HG03460 (cell line): ENCODE measurements at regions not wholly inside any gene's neighbourhood (a gene's known extent, or its start where the extent isn't known, plus 50 kb on each side); places are given as distances from the start of the nearest gene placed in this dataset.

Experiments used
- ATAC-seq: cut with Tn5 transposase; IDR thresholded peaks from one replicate; pipeline ENCODE4 v1.9.1; 2021; ENCODE audit not compliant: unreplicated experiment

GRCh38 chr9:88732128-88732527 lies 197.2 kb downstream of the NXNL2 start:
- ATAC-seq, result no peak

- no peak for ATAC-seq
These were observed 198.9 kb downstream of the NXNL2 start for GRCh38 chr9:88733651-88734421.

GRCh38 chr9:88734527-88734926 lies 199.5 kb downstream of the NXNL2 start:
- ATAC-seq, result no peak

GRCh38 chr9:88736136-88736637 lies 201.2 kb downstream of the NXNL2 start:
- ATAC-seq, result no peak

- ATAC-seq, result no peak
These were observed 202.1 kb downstream of the NXNL2 start for GRCh38 chr9:88737031-88737430.

- ATAC-seq, result no peak
These were observed 202.9 kb downstream of the NXNL2 start for GRCh38 chr9:88737876-88738275.

GRCh38 chr9:88738709-88739108 lies 203.7 kb downstream of the NXNL2 start:
- no peak for ATAC-seq

GRCh38 chr9:88739373-88739772 lies 204.4 kb downstream of the NXNL2 start:
- ATAC-seq, result no peak

GRCh38 chr9:88740844-88741243 lies 205.9 kb downstream of the NXNL2 start:
- no peak for ATAC-seq

GRCh38 chr9:88741335-88741734 lies 206.4 kb downstream of the NXNL2 start:
- ATAC-seq, result no peak

GRCh38 chr9:88742483-88742882 lies 207.5 kb downstream of the NXNL2 start:
- ATAC-seq, result no peak

- no peak for ATAC-seq
These were observed 207.9 kb downstream of the NXNL2 start for GRCh38 chr9:88742905-88743304.

- ATAC-seq, result no peak
These were observed 210.5 kb downstream of the NXNL2 start for GRCh38 chr9:88745276-88746001.

GRCh38 chr9:88746029-88746742 lies 211.2 kb downstream of the NXNL2 start:
- ATAC-seq, result no peak

- ATAC-seq, result no peak
These were observed 211.9 kb downstream of the NXNL2 start for GRCh38 chr9:88746743-88747398.

GRCh38 chr9:88747768-88748167 lies 212.8 kb downstream of the NXNL2 start:
- ATAC-seq, result no peak

GRCh38 chr9:88748566-88749261 lies 213.7 kb downstream of the NXNL2 start:
- no peak for ATAC-seq

GRCh38 chr9:88749420-88749819 lies 214.4 kb downstream of the NXNL2 start:
- no peak for ATAC-seq

GRCh38 chr9:88750832-88751360 lies 215.9 kb downstream of the NXNL2 start:
- ATAC-seq, result no peak

- no peak for ATAC-seq
These were observed 216.8 kb downstream of the NXNL2 start for GRCh38 chr9:88751781-88752180.
